Thoracic aorta (tissue), 2 donors: ENCODE measurements at regions not wholly inside any gene's neighbourhood (a gene's known extent, or its start where the extent isn't known, plus 50 kb on each side); places are given as distances from the start of the nearest gene placed in this dataset.

Experiments used
- ATAC-seq: fragments of 150-250 bp; one replicate; pipeline ENCODE4 v1.8.0; 2017; ENCODE audit warnings: low read depth; ENCODE audit not compliant: insufficient number of reproducible peaks, low FRiP score
- DNase-seq: peaks from one replicate; pipeline ENCODE4 v3.0.0-alpha.2; 2020; ENCODE audit warnings: low spot score
- H3K27ac ChIP-seq, 2 donors: fragments of 200-600 bp; sonication (generic); 1 replicate in 1 of 2; 2 replicates in 1 of 2; pipeline ENCODE4 v1.5.1; 2016; ENCODE audit warnings: mild to moderate bottlenecking in 2 of 2, moderate library complexity in 2 of 2
- H3K27me3 ChIP-seq: fragments of 200-600 bp; sonication (generic); replicated peaks from 2 replicates; pipeline ENCODE4 v1.6.0; 2016; ENCODE audit warnings: mild to moderate bottlenecking; ENCODE audit not compliant: insufficient read depth
- H3K36me3 ChIP-seq: fragments of 200-600 bp; sonication (generic); one replicate; pipeline ENCODE4 v1.5.1; 2016
- H3K4me1 ChIP-seq, 2 donors: fragments of 200-600 bp; sonication (generic); 1 replicate in 1 of 2; 2 replicates in 1 of 2; pipeline versions ENCODE4 v1.5.1 to v1.6.0; 2016; ENCODE audit warnings: low read depth in 2 of 2, mild to moderate bottlenecking in 1 of 2; ENCODE audit not compliant: control insufficient read depth in 1 of 2
- H3K4me3 ChIP-seq: fragments of 200-600 bp; sonication (generic); 2 replicates; pipeline ENCODE4 v1.5.1; 2016; ENCODE audit warnings: mild to moderate bottlenecking
- H3K9me3 ChIP-seq: fragments of 200-600 bp; sonication (generic); 2 replicates; pipeline ENCODE4 v1.5.1; 2016
- CTCF ChIP-seq: fragments of 200-600 bp; sonication (generic); IDR thresholded peaks from one replicate; pipeline ENCODE4 v1.5.1; 2019; ENCODE audit warnings: antibody characterized with exemption

GRCh38 chr6:15752820-15753219 lies 90.0 kb upstream of the DTNBP1 start:
- Histone ChIP-seq H3K27ac (no peak overlapping the region), H3K27me3 (no peaks in the 10 kb centered on the region), H3K4me3 (no peak overlapping the region), H3K36me3 (no peaks in the 10 kb centered on the region), H3K9me3 (no peaks in the 10 kb centered on the region), H3K4me1 (no peaks in the 10 kb centered on the region)
- DNase-seq (no peak), ATAC-seq (no peak)
- no peak for TF ChIP-seq CTCF

DNA sequence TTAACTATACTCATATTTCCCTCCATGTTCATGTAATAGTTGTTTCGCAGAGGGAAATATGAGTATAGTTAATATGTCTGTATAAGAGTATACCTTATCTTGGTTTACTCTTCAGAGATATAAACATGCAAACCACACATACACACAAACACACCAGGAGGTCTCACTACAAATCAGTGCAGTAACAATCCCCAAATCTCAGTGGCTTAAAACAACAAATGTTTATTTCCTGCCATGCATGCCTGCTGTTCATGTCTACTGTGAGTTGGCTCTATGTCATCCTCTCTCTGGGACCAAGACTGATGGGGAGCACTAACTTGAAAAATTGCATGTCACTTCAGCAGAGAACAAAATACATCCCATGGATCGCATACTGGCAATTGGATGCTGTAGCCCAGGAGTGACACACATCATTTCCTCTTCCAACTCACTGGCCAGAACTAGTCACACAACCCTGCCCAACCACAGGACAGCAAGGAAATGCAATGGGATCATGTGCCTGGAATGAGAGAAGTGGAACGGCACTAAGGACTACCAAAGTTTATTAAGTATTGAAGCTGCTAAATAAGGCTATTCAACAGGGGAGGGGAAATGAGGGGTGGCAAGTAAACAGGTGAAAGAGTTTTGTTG lies 89.0 kb upstream of the DTNBP1 start:
- TF ChIP-seq CTCF, result no peak
- ATAC-seq (no peak), DNase-seq (no peak)
- Histone ChIP-seq H3K36me3 (no peaks in the 10 kb centered on the region), H3K9me3 (no peaks in the 10 kb centered on the region), H3K27ac (no peak overlapping the region), H3K4me3 (no peak overlapping the region), H3K4me1 (no peaks in the 10 kb centered on the region), H3K27me3 (no peaks in the 10 kb centered on the region)

- DNase-seq (no peak), ATAC-seq (no peak)
- Histone ChIP-seq H3K4me1 (no peaks in the 10 kb centered on the region), H3K4me3 (no peak overlapping the region), H3K27me3 (no peaks in the 10 kb centered on the region), H3K36me3 (no peaks in the 10 kb centered on the region), H3K27ac (no peak overlapping the region), H3K9me3 (no peaks in the 10 kb centered on the region)
- no peak for TF ChIP-seq CTCF
These were observed 85.5 kb upstream of the DTNBP1 start for GRCh38 chr6:15748341-15748740.

- DNase-seq, result no peak
- no peak for ATAC-seq
- Histone ChIP-seq H3K27me3 (no peaks in the 10 kb centered on the region), H3K4me3 (no peak overlapping the region), H3K4me1 (no peaks in the 10 kb centered on the region), H3K36me3 (no peaks in the 10 kb centered on the region), H3K9me3 (no peaks in the 10 kb centered on the region), H3K27ac (no peak overlapping the region)
- no peak for TF ChIP-seq CTCF
These were observed 84.6 kb upstream of the DTNBP1 start for GRCh38 chr6:15747354-15747883.

- no peak overlapping the region for H3K4me3 ChIP-seq
- no peak for ATAC-seq
- no peak overlapping the region for H3K27ac ChIP-seq
- DNase-seq, result no peak
- H3K36me3 ChIP-seq, result no peaks in the 10 kb centered on the region
- H3K9me3 ChIP-seq, result no peaks in the 10 kb centered on the region
- H3K27me3 ChIP-seq, result no peaks in the 10 kb centered on the region
- no peak for TF ChIP-seq CTCF
- H3K4me1 ChIP-seq, result no peaks in the 10 kb centered on the region
These were observed 83.0 kb upstream of the DTNBP1 start for GRCh38 chr6:15745781-15746180.
